ENCODE measurements at regions not wholly inside any gene's neighbourhood (a gene's known extent, or its start where the extent isn't known, plus 50 kb on each side); places are given as distances from the start of the nearest gene placed in this dataset.

- no peak for TF ChIP-seq CTCF (conservative IDR thresholded peaks at IDR 0.05; ENCODE audit: low read depth, low read length)
- no peak for TF ChIP-seq EZH2phosphoT487 (IDR thresholded peaks at IDR 0.05; ENCODE audit: borderline replicate concordance, low read length)
- TF ChIP-seq EZH2 (IDR thresholded peaks at IDR 0.05; ENCODE audit: low read length, unreplicated experiment): no peak
- ATAC-seq (no peak), DNase-seq (no peak)
- no TSS peak for BruUV-seq (replicated peaks)
- Histone ChIP-seq H3K4me2 (ENCODE audit: low read length) (no peak overlapping the region), H3K27me3 (ENCODE audit: low read length) (no peaks in the 10 kb centered on the region), H3K9me3 (ENCODE audit: low read length) (no peaks in the 10 kb centered on the region), H4K20me1 (ENCODE audit: low read length) (no peaks in the 10 kb centered on the region), H3K4me3 (ENCODE audit: low read length) (no peak overlapping the region), H3K9ac (ENCODE audit: low read length) (no peak overlapping the region), H3K4me1 (ENCODE audit: insufficient read depth, low read length) (no peaks in the 10 kb centered on the region), H3K36me3 (ENCODE audit: low read depth, low read length) (no peaks in the 10 kb centered on the region), H3F3A (ENCODE audit: low read length, unreplicated experiment) (no peaks in the 10 kb centered on the region), H2AFZ (ENCODE audit: low read length) (no peak overlapping the region), H3K79me2 (ENCODE audit: low read length) (no peaks in the 10 kb centered on the region), H3K9me2 (replicated peaks; ENCODE audit: low read length) (no peaks in the 10 kb centered on the region), H3K27ac (ENCODE audit: low read length) (no peak overlapping the region)
- intact Hi-C loops (cut with micrococcal nuclease): no loop called here
- POLR2A ChIA-PET (ENCODE audit: unreplicated experiment): no interaction called here
- CTCF ChIA-PET: no interaction called here
Observed at GRCh38 chr11:29405305-29405704, 611.5 kb downstream of the KCNA4 start.

- no peak for TF ChIP-seq EZH2 (IDR thresholded peaks at IDR 0.05; ENCODE audit: low read length, unreplicated experiment)
- TF ChIP-seq EZH2phosphoT487 (IDR thresholded peaks at IDR 0.05; ENCODE audit: borderline replicate concordance, low read length): no peak
- no peak for TF ChIP-seq CTCF (conservative IDR thresholded peaks at IDR 0.05; ENCODE audit: low read depth, low read length)
- H3F3A ChIP-seq (ENCODE audit: low read length, unreplicated experiment): no peaks in the 10 kb centered on the region
- no peaks in the 10 kb centered on the region for H3K27me3 ChIP-seq (ENCODE audit: low read length)
- intact Hi-C loops (cut with micrococcal nuclease): no loop called here
- no peak overlapping the region for H3K4me2 ChIP-seq (ENCODE audit: low read length)
- DNase-seq (no peak), ATAC-seq (no peak)
- H3K9me2 ChIP-seq (replicated peaks; ENCODE audit: low read length): no peaks in the 10 kb centered on the region
- no peaks in the 10 kb centered on the region for H4K20me1 ChIP-seq (ENCODE audit: low read length)
- no peaks in the 10 kb centered on the region for H3K4me1 ChIP-seq (ENCODE audit: insufficient read depth, low read length)
- no peaks in the 10 kb centered on the region for H3K9me3 ChIP-seq (ENCODE audit: low read length)
- H3K9ac ChIP-seq (ENCODE audit: low read length): no peak overlapping the region
- H2AFZ ChIP-seq (ENCODE audit: low read length): no peak overlapping the region
- BruUV-seq (replicated peaks): no TSS peak
- POLR2A ChIA-PET (ENCODE audit: unreplicated experiment): no interaction called here
- H3K4me3 ChIP-seq (ENCODE audit: low read length): no peak overlapping the region
- H3K27ac ChIP-seq (ENCODE audit: low read length): no peak overlapping the region
- CTCF ChIA-PET: no interaction called here
- no peaks in the 10 kb centered on the region for H3K79me2 ChIP-seq (ENCODE audit: low read length)
- H3K36me3 ChIP-seq (ENCODE audit: low read depth, low read length): no peaks in the 10 kb centered on the region
Observed at GRCh38 chr11:29395555-29396072, 621.2 kb downstream of the KCNA4 start.

GRCh38 chr11:29389793-29390192 lies 627.0 kb downstream of the KCNA4 start:
- Histone ChIP-seq H3K27ac (ENCODE audit: low read length) (no peak overlapping the region), H3K79me2 (ENCODE audit: low read length) (no peaks in the 10 kb centered on the region), H3K4me1 (ENCODE audit: insufficient read depth, low read length) (no peaks in the 10 kb centered on the region), H3K4me2 (ENCODE audit: low read length) (no peak overlapping the region), H4K20me1 (ENCODE audit: low read length) (no peaks in the 10 kb centered on the region), H2AFZ (ENCODE audit: low read length) (no peak overlapping the region), H3K27me3 (ENCODE audit: low read length) (no peaks in the 10 kb centered on the region), H3K9me2 (replicated peaks; ENCODE audit: low read length) (no peaks in the 10 kb centered on the region), H3F3A (ENCODE audit: low read length, unreplicated experiment) (no peaks in the 10 kb centered on the region), H3K9me3 (ENCODE audit: low read length) (no peaks in the 10 kb centered on the region), H3K9ac (ENCODE audit: low read length) (no peak overlapping the region), H3K4me3 (ENCODE audit: low read length) (no peak overlapping the region), H3K36me3 (ENCODE audit: low read depth, low read length) (no peaks in the 10 kb centered on the region)
- ChIA-PET CTCF (no interaction called here), POLR2A (ENCODE audit: unreplicated experiment) (no interaction called here)
- BruUV-seq (replicated peaks): no TSS peak
- intact Hi-C loops (cut with micrococcal nuclease): no loop called here
- DNase-seq (no peak), ATAC-seq (no peak)
- TF ChIP-seq EZH2 (IDR thresholded peaks at IDR 0.05; ENCODE audit: low read length, unreplicated experiment) (no peak), EZH2phosphoT487 (IDR thresholded peaks at IDR 0.05; ENCODE audit: borderline replicate concordance, low read length) (no peak), CTCF (conservative IDR thresholded peaks at IDR 0.05; ENCODE audit: low read depth, low read length) (no peak)
